ENCODE measurements at regions not wholly inside any gene's neighbourhood (a gene's known extent, or its start where the extent isn't known, plus 50 kb on each side); places are given as distances from the start of the nearest gene placed in this dataset.

DNA sequence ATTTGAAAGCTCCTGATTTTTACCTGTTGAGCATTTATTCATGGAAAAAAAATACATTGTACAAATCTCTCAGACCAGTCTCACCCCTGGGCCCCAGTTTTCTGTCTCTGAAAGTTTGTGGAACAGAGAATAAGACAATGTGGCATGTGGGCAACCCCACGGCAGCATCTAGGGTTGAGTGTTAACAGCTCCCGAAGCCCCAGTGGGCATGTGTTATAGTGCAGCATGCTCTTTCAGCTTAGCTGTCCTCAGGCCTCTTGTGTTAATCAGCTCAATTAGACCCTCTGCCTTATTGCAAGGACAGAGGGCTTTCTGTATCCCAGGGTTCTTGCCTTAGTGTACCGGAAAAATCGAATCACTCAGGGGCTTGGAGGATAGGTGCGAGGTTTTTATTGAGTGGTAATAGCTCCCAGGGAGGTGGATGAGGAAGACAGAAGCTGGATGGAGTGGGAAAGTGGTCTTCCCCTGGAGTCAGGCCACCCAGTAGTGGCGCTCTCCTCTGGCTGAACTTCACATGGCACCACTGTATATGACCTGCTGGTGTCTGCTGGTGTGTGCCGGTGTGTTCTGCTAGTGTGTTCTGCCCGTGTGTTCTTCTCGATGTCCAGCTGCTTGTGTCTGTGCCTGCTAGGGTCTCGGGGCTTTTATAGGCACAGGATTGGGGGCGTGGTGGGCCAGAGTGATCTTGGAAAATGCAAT lies 382.8 kb downstream of the EPM2A start:
- TF ChIP-seq POLR2A (IDR thresholded peaks at IDR 0.05) (no peak), POLR2AphosphoS5 (IDR thresholded peaks at IDR 0.05; ENCODE audit: insufficient read depth in 1 of 2, low read depth in 1 of 2) (no peak)
- TF ChIP-seq, protein P1, sequence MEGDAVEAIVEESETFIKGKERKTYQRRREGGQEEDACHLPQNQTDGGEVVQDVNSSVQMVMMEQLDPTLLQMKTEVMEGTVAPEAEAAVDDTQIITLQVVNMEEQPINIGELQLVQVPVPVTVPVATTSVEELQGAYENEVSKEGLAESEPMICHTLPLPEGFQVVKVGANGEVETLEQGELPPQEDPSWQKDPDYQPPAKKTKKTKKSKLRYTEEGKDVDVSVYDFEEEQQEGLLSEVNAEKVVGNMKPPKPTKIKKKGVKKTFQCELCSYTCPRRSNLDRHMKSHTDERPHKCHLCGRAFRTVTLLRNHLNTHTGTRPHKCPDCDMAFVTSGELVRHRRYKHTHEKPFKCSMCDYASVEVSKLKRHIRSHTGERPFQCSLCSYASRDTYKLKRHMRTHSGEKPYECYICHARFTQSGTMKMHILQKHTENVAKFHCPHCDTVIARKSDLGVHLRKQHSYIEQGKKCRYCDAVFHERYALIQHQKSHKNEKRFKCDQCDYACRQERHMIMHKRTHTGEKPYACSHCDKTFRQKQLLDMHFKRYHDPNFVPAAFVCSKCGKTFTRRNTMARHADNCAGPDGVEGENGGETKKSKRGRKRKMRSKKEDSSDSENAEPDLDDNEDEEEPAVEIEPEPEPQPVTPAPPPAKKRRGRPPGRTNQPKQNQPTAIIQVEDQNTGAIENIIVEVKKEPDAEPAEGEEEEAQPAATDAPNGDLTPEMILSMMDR (IDR thresholded peaks at IDR 0.05): no peak

All from vagina (tissue), 2 donors.